ENCODE measurements at regions not wholly inside any gene's neighbourhood (a gene's known extent, or its start where the extent isn't known, plus 50 kb on each side); places are given as distances from the start of the nearest gene placed in this dataset.

- no peaks in the 10 kb centered on the region for H3K36me3 Mint-ChIP-seq
- intact Hi-C loops (cut with micrococcal nuclease) = no loop called here
- no peak overlapping the region for H3K27ac Mint-ChIP-seq
- H3K9me3 Mint-ChIP-seq = peaks cover 0 to 4% (median 0%) of the 10 kb centered on the region in 8 donors
- ChIA-PET CTCF (ENCODE audit: partially characterized antibody) (no interaction called here), POLR2A (ENCODE audit: partially characterized antibody) (no interaction called here)
- no peak overlapping the region for H3K4me3 Mint-ChIP-seq
- no peaks in the 10 kb centered on the region for H3K4me1 Mint-ChIP-seq
- DNase-seq = no peak
- no peaks in the 10 kb centered on the region for H3K27me3 Mint-ChIP-seq
- no peaks in the 10 kb centered on the region for H3K27me3 ChIP-seq (ENCODE audit: insufficient read depth, low read length)
- no peaks in the 10 kb centered on the region for H3K4me1 ChIP-seq (ENCODE audit: insufficient read depth, low read length)
- H3K27ac ChIP-seq (ENCODE audit: low read depth, low read length) = no peak overlapping the region
- H3K4me3 ChIP-seq (ENCODE audit: low read length in 2 of 2) = no peak overlapping the region
- no peaks in the 10 kb centered on the region for H3K36me3 ChIP-seq (ENCODE audit: insufficient read depth, low read length)
- no peaks in the 10 kb centered on the region for H3K9me3 ChIP-seq (ENCODE audit: control insufficient read depth in 1 of 2, low read length in 2 of 2)
Measured at GRCh38 chr2:188808947-188809355, 165.2 kb upstream of the COL3A1 start.

GRCh38 chr2:188810586-188810985 is 163.6 kb upstream of the COL3A1 start:
- Histone ChIP-seq H3K27me3 (ENCODE audit: insufficient read depth, low read length) (no peaks in the 10 kb centered on the region), H3K4me3 (ENCODE audit: low read length in 2 of 2) (no peak overlapping the region), H3K9me3 (ENCODE audit: control insufficient read depth in 1 of 2, low read length in 2 of 2) (no peaks in the 10 kb centered on the region), H3K36me3 (ENCODE audit: insufficient read depth, low read length) (no peaks in the 10 kb centered on the region), H3K27ac (ENCODE audit: low read depth, low read length) (no peak overlapping the region), H3K4me1 (ENCODE audit: insufficient read depth, low read length) (no peaks in the 10 kb centered on the region)
- ChIA-PET CTCF (ENCODE audit: partially characterized antibody) (no interaction called here), POLR2A (ENCODE audit: partially characterized antibody) (no interaction called here)
- Mint-ChIP-seq H3K27ac (no peak overlapping the region), H3K27me3 (no peaks in the 10 kb centered on the region), H3K36me3 (no peaks in the 10 kb centered on the region), H3K4me1 (no peaks in the 10 kb centered on the region), H3K4me3 (no peak overlapping the region), H3K9me3 (peaks cover 0 to 2% (median 0%) of the 10 kb centered on the region in 8 donors)
- no peak for DNase-seq
- intact Hi-C loops (cut with micrococcal nuclease) = no loop called here

- no peak overlapping the region for H3K27ac Mint-ChIP-seq
- H3K36me3 Mint-ChIP-seq = no peaks in the 10 kb centered on the region
- H3K27ac ChIP-seq (ENCODE audit: low read depth, low read length) = no peak overlapping the region
- ChIA-PET POLR2A (ENCODE audit: partially characterized antibody) (no interaction called here), CTCF (ENCODE audit: partially characterized antibody) (no interaction called here)
- H3K4me3 ChIP-seq (ENCODE audit: low read length in 2 of 2) = no peak overlapping the region
- peaks cover 0 to under 1% (median 0%) of the 10 kb centered on the region in 8 donors for H3K9me3 Mint-ChIP-seq
- no peak for DNase-seq
- no peaks in the 10 kb centered on the region for H3K27me3 Mint-ChIP-seq
- H3K36me3 ChIP-seq (ENCODE audit: insufficient read depth, low read length) = no peaks in the 10 kb centered on the region
- no peak overlapping the region for H3K4me3 Mint-ChIP-seq
- H3K27me3 ChIP-seq (ENCODE audit: insufficient read depth, low read length) = no peaks in the 10 kb centered on the region
- no peaks in the 10 kb centered on the region for H3K4me1 ChIP-seq (ENCODE audit: insufficient read depth, low read length)
- H3K4me1 Mint-ChIP-seq = no peaks in the 10 kb centered on the region
- intact Hi-C loops (cut with micrococcal nuclease) = no loop called here
- H3K9me3 ChIP-seq (ENCODE audit: control insufficient read depth in 1 of 2, low read length in 2 of 2) = no peaks in the 10 kb centered on the region
Measured at GRCh38 chr2:188811522-188811921, 162.7 kb upstream of the COL3A1 start.

- no peak overlapping the region for H3K4me3 Mint-ChIP-seq
- ChIA-PET POLR2A (ENCODE audit: partially characterized antibody) (no interaction called here), CTCF (ENCODE audit: partially characterized antibody) (no interaction called here)
Measured at GRCh38 chr2:188813315-188813714, 160.9 kb upstream of the COL3A1 start.

GRCh38 chr2:188813857-188814256 is 160.3 kb upstream of the COL3A1 start:
- intact Hi-C loops (cut with micrococcal nuclease) = no loop called here
- Mint-ChIP-seq H3K4me3 (no peak overlapping the region), H3K27me3 (no peaks in the 10 kb centered on the region), H3K9me3 (no peaks in the 10 kb centered on the region), H3K27ac (no peak overlapping the region), H3K4me1 (no peaks in the 10 kb centered on the region), H3K36me3 (no peaks in the 10 kb centered on the region)
- ChIA-PET POLR2A (ENCODE audit: partially characterized antibody) (no interaction called here), CTCF (ENCODE audit: partially characterized antibody) (no interaction called here)
- Histone ChIP-seq H3K9me3 (ENCODE audit: control insufficient read depth in 1 of 2, low read length in 2 of 2) (no peaks in the 10 kb centered on the region), H3K27me3 (ENCODE audit: insufficient read depth, low read length) (no peaks in the 10 kb centered on the region), H3K36me3 (ENCODE audit: insufficient read depth, low read length) (no peaks in the 10 kb centered on the region), H3K4me1 (ENCODE audit: insufficient read depth, low read length) (no peaks in the 10 kb centered on the region), H3K4me3 (ENCODE audit: low read length in 2 of 2) (no peak overlapping the region), H3K27ac (ENCODE audit: low read depth, low read length) (no peak overlapping the region)
- DNase-seq = no peak

More at GRCh38 chr2:188813315-188813714, 160.9 kb upstream of the COL3A1 start:
- H3K36me3 ChIP-seq (ENCODE audit: insufficient read depth, low read length) = no peaks in the 10 kb centered on the region
- no peak overlapping the region for H3K27ac ChIP-seq (ENCODE audit: low read depth, low read length)
- no peaks in the 10 kb centered on the region for H3K9me3 ChIP-seq (ENCODE audit: control insufficient read depth in 1 of 2, low read length in 2 of 2)
- no peaks in the 10 kb centered on the region for H3K9me3 Mint-ChIP-seq
- no peak overlapping the region for H3K4me3 ChIP-seq (ENCODE audit: low read length in 2 of 2)
- H3K4me1 ChIP-seq (ENCODE audit: insufficient read depth, low read length) = no peaks in the 10 kb centered on the region
- no peaks in the 10 kb centered on the region for H3K4me1 Mint-ChIP-seq
- no peak for DNase-seq
- intact Hi-C loops (cut with micrococcal nuclease) = no loop called here
- H3K36me3 Mint-ChIP-seq = no peaks in the 10 kb centered on the region
- no peaks in the 10 kb centered on the region for H3K27me3 ChIP-seq (ENCODE audit: insufficient read depth, low read length)
- no peaks in the 10 kb centered on the region for H3K27me3 Mint-ChIP-seq
- H3K27ac Mint-ChIP-seq = no peak overlapping the region

- Mint-ChIP-seq H3K27me3 (no peaks in the 10 kb centered on the region), H3K27ac (no peak overlapping the region), H3K9me3 (peaks cover 0 to 5% (median 0%) of the 10 kb centered on the region in 8 donors), H3K4me1 (no peaks in the 10 kb centered on the region), H3K36me3 (no peaks in the 10 kb centered on the region), H3K4me3 (no peak overlapping the region)
- intact Hi-C loops (cut with micrococcal nuclease) = no loop called here
- H3K27me3 ChIP-seq (ENCODE audit: insufficient read depth, low read length) = no peaks in the 10 kb centered on the region
- ChIA-PET CTCF (ENCODE audit: partially characterized antibody) (no interaction called here), POLR2A (ENCODE audit: partially characterized antibody) (no interaction called here)
- no peak overlapping the region for H3K4me3 ChIP-seq (ENCODE audit: low read length in 2 of 2)
- H3K27ac ChIP-seq (ENCODE audit: low read depth, low read length) = no peak overlapping the region
- no peaks in the 10 kb centered on the region for H3K9me3 ChIP-seq (ENCODE audit: control insufficient read depth in 1 of 2, low read length in 2 of 2)
- no peaks in the 10 kb centered on the region for H3K36me3 ChIP-seq (ENCODE audit: insufficient read depth, low read length)
- no peaks in the 10 kb centered on the region for H3K4me1 ChIP-seq (ENCODE audit: insufficient read depth, low read length)
- no peak for DNase-seq
Measured at GRCh38 chr2:188819011-188819410, 155.2 kb upstream of the COL3A1 start.

GRCh38 chr2:188819792-188820191 is 154.4 kb upstream of the COL3A1 start:
- DNase-seq = no peak
- H3K27me3 ChIP-seq (ENCODE audit: insufficient read depth, low read length) = no peaks in the 10 kb centered on the region
- H3K9me3 Mint-ChIP-seq = peaks cover 0 to 5% (median 0%) of the 10 kb centered on the region in 8 donors
- H3K4me3 Mint-ChIP-seq = no peak overlapping the region
- no peaks in the 10 kb centered on the region for H3K27me3 Mint-ChIP-seq
- ChIA-PET POLR2A (ENCODE audit: partially characterized antibody) (no interaction called here), CTCF (ENCODE audit: partially characterized antibody) (no interaction called here)
- no peak overlapping the region for H3K4me3 ChIP-seq (ENCODE audit: low read length in 2 of 2)
- H3K4me1 Mint-ChIP-seq = no peaks in the 10 kb centered on the region
- intact Hi-C loops (cut with micrococcal nuclease) = no loop called here
- H3K9me3 ChIP-seq (ENCODE audit: control insufficient read depth in 1 of 2, low read length in 2 of 2) = no peaks in the 10 kb centered on the region
- H3K36me3 ChIP-seq (ENCODE audit: insufficient read depth, low read length) = no peaks in the 10 kb centered on the region
- no peak overlapping the region for H3K27ac ChIP-seq (ENCODE audit: low read depth, low read length)
- H3K4me1 ChIP-seq (ENCODE audit: insufficient read depth, low read length) = no peaks in the 10 kb centered on the region
- no peak overlapping the region for H3K27ac Mint-ChIP-seq
- no peaks in the 10 kb centered on the region for H3K36me3 Mint-ChIP-seq

GRCh38 chr2:188820576-188820975 is 153.6 kb upstream of the COL3A1 start:
- H3K4me3 ChIP-seq (ENCODE audit: low read length in 2 of 2) = no peak overlapping the region
- H3K27me3 ChIP-seq (ENCODE audit: insufficient read depth, low read length) = no peaks in the 10 kb centered on the region
- no peaks in the 10 kb centered on the region for H3K27me3 Mint-ChIP-seq
- no peaks in the 10 kb centered on the region for H3K4me1 Mint-ChIP-seq
- ChIA-PET CTCF (ENCODE audit: partially characterized antibody) (no interaction called here), POLR2A (ENCODE audit: partially characterized antibody) (no interaction called here)
- H3K36me3 Mint-ChIP-seq = no peaks in the 10 kb centered on the region
- H3K9me3 Mint-ChIP-seq = peaks cover 0 to 5% (median 0%) of the 10 kb centered on the region in 8 donors
- H3K4me3 Mint-ChIP-seq = no peak overlapping the region
- no peak overlapping the region for H3K27ac Mint-ChIP-seq
- H3K36me3 ChIP-seq (ENCODE audit: insufficient read depth, low read length) = no peaks in the 10 kb centered on the region
- H3K27ac ChIP-seq (ENCODE audit: low read depth, low read length) = no peak overlapping the region
- intact Hi-C loops (cut with micrococcal nuclease) = no loop called here
- no peaks in the 10 kb centered on the region for H3K9me3 ChIP-seq (ENCODE audit: control insufficient read depth in 1 of 2, low read length in 2 of 2)
- H3K4me1 ChIP-seq (ENCODE audit: insufficient read depth, low read length) = no peaks in the 10 kb centered on the region
- no peak for DNase-seq
